ENCODE measurements at regions not wholly inside any gene's neighbourhood (a gene's known extent, or its start where the extent isn't known, plus 50 kb on each side); places are given as distances from the start of the nearest gene placed in this dataset.

DNA sequence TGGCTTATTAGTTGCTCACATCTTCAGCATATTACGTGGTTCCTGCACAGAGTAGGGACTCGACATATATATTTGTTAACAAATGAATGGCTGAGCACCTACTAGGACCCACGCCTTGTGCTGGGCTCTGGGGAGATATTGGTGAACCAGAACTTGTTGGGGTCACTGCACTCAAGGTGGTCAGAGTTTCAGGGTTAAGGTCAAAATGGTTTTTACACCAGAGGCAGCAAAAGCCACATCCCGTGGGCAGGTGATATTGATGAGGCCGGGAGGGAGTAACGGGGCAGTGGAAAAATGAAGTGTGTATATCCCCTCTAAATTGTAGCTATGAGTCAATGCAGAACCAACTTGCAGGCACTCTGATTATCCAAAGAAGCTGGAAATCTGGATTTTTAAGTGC lies 136.5 kb upstream of the KLF4 start:
- intact Hi-C loops (cut with DNase I; ENCODE audit: low total_unique reads): no loop called here
- H3K27me3 ChIP-seq: no peaks in the 10 kb centered on the region
- peaks cover 0 to 6% (median 0%) of the 10 kb centered on the region in 4 donors for H3K4me1 ChIP-seq
- H3K9me3 ChIP-seq: no peaks in the 10 kb centered on the region
- H3K27ac ChIP-seq: no peak overlapping the region
- H3K4me3 ChIP-seq: no peak overlapping the region
- no peak for DNase-seq
- WGBS, 5 donors: 90 to 97% (median 95%) methylated on average over 6 of the region's 6 CpGs
- no peak for TF ChIP-seq POLR2A (IDR thresholded peaks at IDR 0.05)
- TF ChIP-seq POLR2AphosphoS5 (IDR thresholded peaks at IDR 0.05): no peak
- TF ChIP-seq, protein P1, sequence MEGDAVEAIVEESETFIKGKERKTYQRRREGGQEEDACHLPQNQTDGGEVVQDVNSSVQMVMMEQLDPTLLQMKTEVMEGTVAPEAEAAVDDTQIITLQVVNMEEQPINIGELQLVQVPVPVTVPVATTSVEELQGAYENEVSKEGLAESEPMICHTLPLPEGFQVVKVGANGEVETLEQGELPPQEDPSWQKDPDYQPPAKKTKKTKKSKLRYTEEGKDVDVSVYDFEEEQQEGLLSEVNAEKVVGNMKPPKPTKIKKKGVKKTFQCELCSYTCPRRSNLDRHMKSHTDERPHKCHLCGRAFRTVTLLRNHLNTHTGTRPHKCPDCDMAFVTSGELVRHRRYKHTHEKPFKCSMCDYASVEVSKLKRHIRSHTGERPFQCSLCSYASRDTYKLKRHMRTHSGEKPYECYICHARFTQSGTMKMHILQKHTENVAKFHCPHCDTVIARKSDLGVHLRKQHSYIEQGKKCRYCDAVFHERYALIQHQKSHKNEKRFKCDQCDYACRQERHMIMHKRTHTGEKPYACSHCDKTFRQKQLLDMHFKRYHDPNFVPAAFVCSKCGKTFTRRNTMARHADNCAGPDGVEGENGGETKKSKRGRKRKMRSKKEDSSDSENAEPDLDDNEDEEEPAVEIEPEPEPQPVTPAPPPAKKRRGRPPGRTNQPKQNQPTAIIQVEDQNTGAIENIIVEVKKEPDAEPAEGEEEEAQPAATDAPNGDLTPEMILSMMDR (IDR thresholded peaks at IDR 0.05): no peak
- no peak for TF ChIP-seq EP300 (IDR thresholded peaks at IDR 0.05)
- H3K36me3 ChIP-seq: no peaks in the 10 kb centered on the region

DNA sequence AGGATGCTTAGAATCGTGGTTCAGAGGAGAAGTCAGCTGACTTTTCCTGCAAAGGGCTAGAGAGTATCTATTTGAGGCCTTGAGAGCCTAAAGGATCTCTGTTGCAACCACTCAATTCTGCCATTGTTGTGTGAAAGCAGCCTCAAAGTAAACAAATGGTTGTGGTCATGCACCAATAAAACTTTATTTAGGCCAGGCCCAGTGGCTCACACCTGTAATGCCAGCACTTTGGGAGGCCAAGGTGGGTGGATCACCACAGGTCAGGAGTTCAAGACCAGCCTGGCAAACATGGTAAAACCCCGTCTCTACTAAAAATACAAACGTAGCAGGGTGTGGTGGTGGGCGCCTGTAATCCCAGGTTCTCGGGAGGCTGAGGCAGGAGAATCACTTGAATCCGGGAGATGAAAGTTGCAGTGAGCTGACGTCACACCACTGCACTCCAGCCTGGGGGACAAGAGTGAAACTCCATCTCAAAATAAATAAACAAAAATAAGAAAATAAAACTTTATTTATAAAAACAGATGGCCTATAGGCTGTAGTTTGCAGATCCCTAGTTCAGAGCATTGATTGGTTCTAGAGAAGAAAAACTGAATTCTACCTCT lies 135.9 kb upstream of the KLF4 start:
- TF ChIP-seq, protein P1 (IDR thresholded peaks at IDR 0.05): no peak
- no peak for TF ChIP-seq POLR2A (IDR thresholded peaks at IDR 0.05)
- TF ChIP-seq EP300 (IDR thresholded peaks at IDR 0.05): no peak
- TF ChIP-seq POLR2AphosphoS5 (IDR thresholded peaks at IDR 0.05): no peak
- Histone ChIP-seq H3K4me3 (no peak overlapping the region), H3K36me3 (no peaks in the 10 kb centered on the region), H3K9me3 (no peaks in the 10 kb centered on the region), H3K27me3 (no peaks in the 10 kb centered on the region), H3K4me1 (peaks cover 0 to 10% (median 0%) of the 10 kb centered on the region in 4 donors), H3K27ac (peak overlapping the region in 1 of 5 donors; percentile 64)
- DNase-seq: no peak
- 91 to 96% (median 94%) methylated on average over 7 of the region's 7 CpGs for WGBS, 5 donors
- intact Hi-C loops (cut with DNase I; ENCODE audit: low total_unique reads): no loop called here

DNA sequence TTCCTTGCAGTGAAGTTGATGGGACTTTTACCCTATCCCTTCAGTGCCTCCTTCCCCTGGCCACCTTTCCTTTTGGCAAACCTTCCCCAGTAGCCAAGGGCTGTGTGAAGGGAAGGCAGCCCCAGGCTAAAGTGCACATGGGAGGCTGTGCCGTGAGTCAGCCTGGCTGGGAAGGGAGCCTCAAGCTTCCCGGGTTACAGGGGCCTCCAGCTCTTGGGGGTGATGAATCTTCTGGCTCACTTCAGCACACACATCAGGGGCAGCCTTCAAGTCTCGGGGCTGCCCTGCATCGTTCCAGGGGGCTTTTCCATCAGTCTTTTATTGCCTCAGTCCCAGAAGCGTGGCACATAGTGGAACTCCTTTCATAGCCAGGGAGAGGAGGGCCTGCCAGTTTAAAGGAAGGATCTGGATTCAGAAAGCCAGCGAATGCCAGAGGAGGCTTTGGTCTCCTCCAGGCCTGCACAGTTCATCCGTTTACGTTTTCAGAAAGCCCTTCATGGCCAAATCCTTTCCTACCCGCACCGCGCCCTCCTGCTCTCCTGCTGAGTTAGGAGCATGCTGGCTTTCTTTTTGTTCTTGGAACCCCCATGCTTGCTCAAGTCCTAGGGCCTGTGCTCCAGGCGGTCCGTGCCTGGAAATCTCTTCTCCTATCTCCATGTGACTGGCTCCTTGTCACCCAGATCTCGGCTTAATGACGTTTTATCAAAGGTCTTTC lies 134.8 kb upstream of the KLF4 start:
- peak in 1 of 3 donors; percentile 10 for TF ChIP-seq POLR2AphosphoS5 (IDR thresholded peaks at IDR 0.05)
- TF ChIP-seq POLR2A (IDR thresholded peaks at IDR 0.05): no peak
- no peak for TF ChIP-seq EP300 (IDR thresholded peaks at IDR 0.05)
- TF ChIP-seq, protein P1 (IDR thresholded peaks at IDR 0.05): no peak
- 70 to 91% (median 77%) methylated on average over 15 of the region's 15 CpGs for WGBS, 5 donors
- H3K4me1 ChIP-seq: peaks cover 0 to 10% (median 0%) of the 10 kb centered on the region in 4 donors

DNA sequence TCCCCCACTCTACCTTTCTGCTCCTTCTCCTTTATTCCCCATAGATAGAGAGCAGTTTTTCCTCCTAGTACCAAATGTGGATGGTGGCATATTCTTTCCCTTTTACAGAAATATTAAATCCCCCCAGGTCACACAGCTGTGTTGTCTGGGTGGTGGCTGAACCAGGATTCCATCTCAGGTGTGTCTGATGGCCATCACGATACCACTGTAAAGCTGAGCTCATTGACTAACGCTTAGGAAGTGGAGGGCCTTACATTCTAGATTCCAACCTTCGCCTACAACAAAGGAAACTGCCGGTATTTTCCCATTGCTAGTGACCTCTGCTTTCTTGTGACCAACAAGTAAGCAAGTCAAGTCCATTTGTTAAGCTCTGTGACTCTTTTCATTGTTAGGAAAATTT lies 131.9 kb upstream of the KLF4 start:
- intact Hi-C loops (cut with DNase I; ENCODE audit: low total_unique reads): no loop called here
- TF ChIP-seq POLR2AphosphoS5 (IDR thresholded peaks at IDR 0.05) (no peak), POLR2A (IDR thresholded peaks at IDR 0.05) (no peak), EP300 (IDR thresholded peaks at IDR 0.05) (no peak)
- TF ChIP-seq, protein P1 (IDR thresholded peaks at IDR 0.05): no peak
- no peak for DNase-seq
- Histone ChIP-seq H3K4me3 (no peak overlapping the region), H3K27ac (no peak overlapping the region), H3K36me3 (no peaks in the 10 kb centered on the region), H3K27me3 (no peaks in the 10 kb centered on the region), H3K9me3 (no peaks in the 10 kb centered on the region), H3K4me1 (peaks cover 0 to 10% (median 0%) of the 10 kb centered on the region in 4 donors)
- WGBS, 5 donors: 85 to 94% (median 88%) methylated on average over 4 of the region's 4 CpGs

More for the DNA sequence above, 134.8 kb upstream of the KLF4 start:
- H3K4me3 ChIP-seq: no peak overlapping the region
- intact Hi-C loops (cut with DNase I; ENCODE audit: low total_unique reads): no loop called here
- H3K27me3 ChIP-seq: no peaks in the 10 kb centered on the region
- no peaks in the 10 kb centered on the region for H3K36me3 ChIP-seq
- DNase-seq: no peak
- H3K27ac ChIP-seq: peak overlapping the region in 3 of 5 donors; percentile 34 to 76 (median 64)
- no peaks in the 10 kb centered on the region for H3K9me3 ChIP-seq
